A673 (cell line): ENCODE measurements at regions not wholly inside any gene's neighbourhood (a gene's known extent, or its start where the extent isn't known, plus 50 kb on each side); places are given as distances from the start of the nearest gene placed in this dataset.

Source experiments
- CTCF ChIP-seq: fragments of 300-800, 200-600 bp; sonication (generic); conservative IDR thresholded peaks from 2 replicates; pipeline ENCODE4 v1.5.1; 2017; ENCODE audit warnings: low read depth, mild to moderate bottlenecking, antibody characterized with exemption, low read length, moderate library complexity, mixed read lengths
- EZH2 ChIP-seq: fragments of 200-600 bp; sonication (generic); IDR thresholded peaks from 2 replicates; pipeline ENCODE4 v1.6.1; 2017; ENCODE audit warnings: borderline replicate concordance, low read depth, mild to moderate bottlenecking, mixed read lengths, antibody characterized with exemption, low read length; ENCODE audit not compliant: poor library complexity, severe bottlenecking

GRCh38 chr4:89528526-89529133 lies 221.0 kb upstream of the GPRIN3 start:
- TF ChIP-seq CTCF (no peak), EZH2 (no peak)
